IPS-20b (cell line): ENCODE measurements at regions not wholly inside any gene's neighbourhood (a gene's known extent, or its start where the extent isn't known, plus 50 kb on each side); places are given as distances from the start of the nearest gene placed in this dataset.
"Not testable (repeated sequence)": the region's sequence is repeated elsewhere in the genome, so short reads cannot be mapped to it uniquely, and the experiment has no call there.

ENCODE experiments used
- H3K27ac ChIP-seq: one replicate; pipeline ENCODE4 v1.5.1; 2013; ENCODE audit warnings: low read length
- H3K27me3 ChIP-seq: 2 replicates; pipeline ENCODE4 v1.6.1; 2013; ENCODE audit warnings: mild to moderate bottlenecking, low read length, inconsistent platforms; ENCODE audit not compliant: insufficient read depth
- H3K36me3 ChIP-seq: 2 replicates; pipeline ENCODE4 v1.6.1; 2013; ENCODE audit warnings: low read depth, mild to moderate bottlenecking, inconsistent platforms, low read length, moderate library complexity; ENCODE audit not compliant: insufficient read depth
- H3K4me1 ChIP-seq: 2 replicates; pipeline ENCODE4 v1.6.1; 2013; ENCODE audit warnings: mild to moderate bottlenecking, control low read depth, inconsistent platforms, low read length, moderate library complexity; ENCODE audit not compliant: insufficient read depth
- H3K4me3 ChIP-seq: 2 replicates; pipeline ENCODE4 v1.5.1; 2013; ENCODE audit warnings: mild to moderate bottlenecking, low read length, inconsistent platforms
- H3K9ac ChIP-seq: 2 replicates; pipeline ENCODE4 v1.6.1; 2013; ENCODE audit warnings: low read depth, mild to moderate bottlenecking, inconsistent platforms, low read length, moderate library complexity
- H3K9me3 ChIP-seq: 2 replicates; pipeline ENCODE4 v1.6.1; 2013; ENCODE audit warnings: mild to moderate bottlenecking, low read depth, low read length, inconsistent platforms; ENCODE audit not compliant: insufficient read depth

GRCh38 chr15:24078310-24079029 is 391.4 kb upstream of the NDN start:
- Histone ChIP-seq H3K4me3 (no peak overlapping the region), H3K9me3 (peaks cover 69% of the 10 kb centered on the region), H3K9ac (no peak overlapping the region), H3K27ac (no peak overlapping the region), H3K4me1 (no peaks in the 10 kb centered on the region), H3K36me3 (no peaks in the 10 kb centered on the region), H3K27me3 (no peaks in the 10 kb centered on the region)

DNA sequence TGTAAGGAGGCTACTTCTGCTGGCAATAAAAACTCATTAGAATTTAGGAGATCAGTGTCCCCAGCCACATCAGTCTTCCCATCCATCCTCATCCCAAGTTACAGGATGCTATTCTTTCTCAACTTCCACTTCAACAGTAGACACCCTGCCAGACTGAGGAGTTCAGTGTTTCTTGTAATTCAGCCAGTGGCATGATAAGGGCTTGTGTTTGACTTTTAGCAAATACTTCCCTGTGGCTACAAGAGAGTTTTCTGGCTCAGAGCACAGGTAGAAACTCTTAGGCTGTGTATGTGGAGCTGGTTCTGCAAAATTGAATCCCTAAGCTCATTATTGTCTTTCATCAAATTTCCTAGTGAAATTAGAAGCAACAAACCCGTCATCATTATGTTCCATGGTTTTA is 401.8 kb upstream of the NDN start:
- H3K9ac ChIP-seq, result not testable (repeated sequence)
- peaks cover 48% of the 10 kb centered on the region for H3K9me3 ChIP-seq

GRCh38 chr15:24101503-24101902 is 414.4 kb upstream of the NDN start:
- not testable (repeated sequence) for H3K27ac ChIP-seq, H3K27me3 ChIP-seq, H3K9me3 ChIP-seq, H3K36me3 ChIP-seq, H3K9ac ChIP-seq, H3K4me1 ChIP-seq
- peak overlapping the region; percentile 38; the same call in 1 of the 2 replicates for H3K4me3 ChIP-seq

More for the DNA sequence above, 401.8 kb upstream of the NDN start:
- not testable (repeated sequence) for H3K27me3 ChIP-seq, H3K36me3 ChIP-seq, H3K4me1 ChIP-seq, H3K27ac ChIP-seq, H3K4me3 ChIP-seq

- H3K9me3 ChIP-seq, H3K36me3 ChIP-seq, H3K4me1 ChIP-seq, H3K9ac ChIP-seq, H3K4me3 ChIP-seq, H3K27me3 ChIP-seq, H3K27ac ChIP-seq: not testable (repeated sequence)
Observed at GRCh38 chr15:24107524-24107923, 420.4 kb upstream of the NDN start.

DNA sequence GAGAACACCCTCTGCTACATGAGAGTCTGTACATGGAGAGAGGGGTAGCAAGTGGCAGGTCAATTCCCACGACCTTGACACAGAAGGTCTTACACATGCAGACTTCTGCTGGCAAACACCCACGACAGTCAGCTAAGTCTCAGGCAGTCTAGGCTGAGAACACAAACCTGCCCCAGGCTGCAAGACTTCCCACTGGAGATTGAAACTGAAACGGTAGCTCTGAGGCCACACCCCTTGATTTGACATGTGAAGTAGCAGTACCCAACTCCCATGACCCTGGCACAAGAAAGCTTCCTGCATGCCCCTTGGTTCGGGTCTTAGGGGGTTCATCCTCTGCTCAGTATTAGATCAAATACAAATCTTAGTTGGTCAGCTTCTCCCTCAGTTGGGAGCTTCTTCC is 420.8 kb upstream of the NDN start:
- H3K9me3 ChIP-seq, H3K4me3 ChIP-seq, H3K27me3 ChIP-seq, H3K27ac ChIP-seq, H3K9ac ChIP-seq, H3K4me1 ChIP-seq, H3K36me3 ChIP-seq: not testable (repeated sequence)

DNA sequence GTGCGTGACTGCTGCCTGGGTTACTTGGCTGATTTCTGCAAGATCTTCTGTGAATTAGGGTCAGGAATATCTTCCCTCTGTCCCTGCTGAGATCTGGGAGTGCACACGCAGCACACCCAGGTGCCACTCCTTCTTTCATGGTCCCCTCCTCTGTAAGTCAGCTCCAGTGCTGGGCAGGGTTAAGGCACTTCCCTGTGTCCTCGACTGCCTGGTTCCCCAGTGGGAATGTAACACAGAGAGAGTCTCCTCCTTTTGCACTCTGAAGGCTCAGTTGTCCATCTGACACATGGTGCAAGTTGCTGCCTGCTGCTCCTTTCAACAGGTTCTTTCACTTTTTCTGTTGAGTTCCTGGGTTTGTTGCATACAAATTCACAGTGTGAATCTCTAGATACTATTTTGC is 421.2 kb upstream of the NDN start:
- not testable (repeated sequence) for H3K4me1 ChIP-seq, H3K27me3 ChIP-seq, H3K27ac ChIP-seq, H3K9me3 ChIP-seq, H3K9ac ChIP-seq, H3K4me3 ChIP-seq, H3K36me3 ChIP-seq

- H3K9ac ChIP-seq, H3K27me3 ChIP-seq, H3K9me3 ChIP-seq, H3K27ac ChIP-seq, H3K4me1 ChIP-seq, H3K4me3 ChIP-seq, H3K36me3 ChIP-seq: not testable (repeated sequence)
Observed at GRCh38 chr15:24139622-24140021, 452.5 kb upstream of the NDN start.

- not testable (repeated sequence) for H3K4me3 ChIP-seq, H3K27me3 ChIP-seq, H3K9ac ChIP-seq, H3K9me3 ChIP-seq, H3K36me3 ChIP-seq, H3K4me1 ChIP-seq, H3K27ac ChIP-seq
Observed at GRCh38 chr15:24145070-24145469, 458.0 kb upstream of the NDN start.

DNA sequence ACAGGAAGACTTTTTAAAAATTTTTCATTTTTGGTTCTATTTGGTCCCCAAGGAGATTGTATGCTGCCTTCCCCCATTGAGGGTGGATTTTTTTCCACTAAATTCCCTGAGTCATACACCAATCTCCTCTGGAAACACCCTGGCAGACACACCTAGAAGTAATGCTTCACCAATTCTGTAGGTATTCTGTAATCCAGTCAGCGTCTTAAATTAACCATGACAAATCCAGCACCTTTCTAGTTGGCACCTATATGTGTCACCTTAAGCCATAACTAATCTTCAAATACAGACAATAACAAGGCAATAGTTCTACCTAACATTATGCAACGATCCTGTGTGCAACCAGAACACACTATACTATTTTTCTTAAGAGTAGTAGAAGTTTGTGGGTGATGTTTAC is 459.1 kb upstream of the NDN start:
- Histone ChIP-seq H3K27me3 (no peaks in the 10 kb centered on the region), H3K36me3 (no peaks in the 10 kb centered on the region), H3K4me3 (no peak overlapping the region), H3K9ac (no peak overlapping the region), H3K9me3 (peaks cover 8% of the 10 kb centered on the region; the same call in 1 of the 2 replicates), H3K4me1 (no peaks in the 10 kb centered on the region), H3K27ac (no peak overlapping the region)

DNA sequence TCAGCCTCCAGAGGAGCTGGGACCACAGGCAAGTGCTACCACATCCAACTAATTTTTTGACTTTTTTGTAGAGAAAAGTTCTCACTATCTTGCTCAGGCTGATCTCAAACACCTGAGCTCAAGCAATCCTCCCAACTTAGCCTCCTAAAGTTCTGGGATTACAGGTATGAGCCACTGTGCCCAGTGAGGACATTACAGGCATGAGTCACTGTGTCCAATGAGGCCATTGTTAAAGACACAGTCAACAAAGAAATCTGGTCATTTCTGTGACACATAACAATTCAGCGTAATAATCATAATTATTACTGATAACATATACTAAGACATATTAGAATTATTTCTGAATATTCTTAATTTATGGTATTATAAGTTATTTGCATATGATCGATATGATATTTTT is 463.4 kb upstream of the NDN start:
- H3K9ac ChIP-seq, result no peak overlapping the region
- no peak overlapping the region for H3K4me3 ChIP-seq
- H3K9me3 ChIP-seq, result 0 out of 2 replicates have a peak, but pooled peaks cover 10% of the 10 kb centered on the region
- H3K36me3 ChIP-seq, result no peaks in the 10 kb centered on the region
- H3K27ac ChIP-seq, result no peak overlapping the region
- no peaks in the 10 kb centered on the region for H3K27me3 ChIP-seq
- no peaks in the 10 kb centered on the region for H3K4me1 ChIP-seq

GRCh38 chr15:24158306-24158705 is 471.2 kb upstream of the NDN start:
- not testable (repeated sequence) for H3K27ac ChIP-seq, H3K9ac ChIP-seq, H3K36me3 ChIP-seq, H3K27me3 ChIP-seq, H3K4me3 ChIP-seq, H3K4me1 ChIP-seq
- H3K9me3 ChIP-seq, result peaks cover 10% of the 10 kb centered on the region

- H3K27me3 ChIP-seq, H3K27ac ChIP-seq, H3K9ac ChIP-seq, H3K36me3 ChIP-seq, H3K4me1 ChIP-seq, H3K4me3 ChIP-seq: not testable (repeated sequence)
- peaks cover 20% of the 10 kb centered on the region for H3K9me3 ChIP-seq
Observed at GRCh38 chr15:24165512-24165911, 478.4 kb upstream of the NDN start.

- not testable (repeated sequence) for H3K4me3 ChIP-seq, H3K9me3 ChIP-seq, H3K27ac ChIP-seq, H3K27me3 ChIP-seq, H3K36me3 ChIP-seq, H3K9ac ChIP-seq, H3K4me1 ChIP-seq
Observed at GRCh38 chr15:24202297-24202696, 473.3 kb upstream of the NPAP1 start.
